ENCODE measurements at regions not wholly inside any gene's neighbourhood (a gene's known extent, or its start where the extent isn't known, plus 50 kb on each side); places are given as distances from the start of the nearest gene placed in this dataset.

GRCh38 chr16:7861891-7862582, 529.4 kb downstream of the RBFOX1 start:
- TF ChIP-seq POLR2A (IDR thresholded peaks at IDR 0.05; ENCODE audit: low read depth, low read length) (no peak), POLR2AphosphoS5 (IDR thresholded peaks at IDR 0.05; ENCODE audit: low read depth, low read length) (no peak)

Data from GM12891 (cell line).